GM21576 (cell line): ENCODE measurements at regions not wholly inside any gene's neighbourhood (a gene's known extent, or its start where the extent isn't known, plus 50 kb on each side); places are given as distances from the start of the nearest gene placed in this dataset.
"Not testable (repeated sequence)": the region's sequence is repeated elsewhere in the genome, so short reads cannot be mapped to it uniquely, and the experiment has no call there.

Experiments
- ATAC-seq: cut with Tn5 transposase; IDR thresholded peaks from one replicate; pipeline ENCODE4 v1.9.1; 2021; ENCODE audit warnings: mild to moderate bottlenecking, moderate library complexity; ENCODE audit not compliant: unreplicated experiment

DNA sequence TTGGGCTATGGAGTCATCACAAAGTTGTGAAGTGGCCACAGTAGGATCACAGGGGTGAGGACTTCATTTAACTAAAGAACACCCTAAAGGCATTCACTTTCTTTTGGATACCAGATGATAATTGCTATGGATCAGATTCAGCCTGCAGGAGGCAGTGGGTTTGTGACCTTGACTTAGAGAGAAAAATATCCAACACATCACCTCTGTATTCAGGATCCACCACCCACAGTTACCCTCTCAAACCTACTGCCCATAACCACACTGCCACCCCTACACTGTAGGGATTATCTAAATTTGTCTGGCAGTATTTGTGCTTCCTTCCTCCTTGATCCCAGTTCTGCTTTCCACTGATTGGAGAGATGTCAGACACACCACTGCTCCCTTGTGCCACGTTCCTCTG is 269.4 kb downstream of the MYCN start:
- no peak for ATAC-seq

- ATAC-seq = no peak
Measured at GRCh38 chr2:16208921-16209320, 268.6 kb downstream of the MYCN start.

- no peak for ATAC-seq
Measured at GRCh38 chr2:16208241-16208797, 268.0 kb downstream of the MYCN start.

- no peak for ATAC-seq
Measured at GRCh38 chr2:16207611-16208010, 267.3 kb downstream of the MYCN start.

DNA sequence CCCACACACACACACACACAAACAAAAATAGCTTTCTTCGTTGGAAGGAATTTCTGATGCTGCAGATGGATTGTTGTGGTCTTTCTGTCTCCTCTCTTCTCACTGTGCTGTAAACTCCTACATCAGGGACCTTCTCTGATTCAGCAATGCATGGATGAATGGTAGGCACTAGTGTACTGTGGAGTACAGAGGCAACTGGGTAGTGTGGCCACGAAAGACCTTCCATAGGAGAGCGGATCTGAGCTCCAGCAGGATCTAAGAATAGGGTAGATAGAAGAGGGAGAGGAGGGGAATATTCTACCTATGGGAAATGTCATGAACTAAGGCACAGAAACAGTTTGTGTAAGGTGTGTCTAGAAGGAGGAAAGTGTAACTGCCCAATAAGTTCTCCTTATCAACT is 266.8 kb downstream of the MYCN start:
- no peak for ATAC-seq

- ATAC-seq = no peak
Measured at GRCh38 chr2:16206191-16206944, 266.0 kb downstream of the MYCN start.

- ATAC-seq = no peak
Measured at GRCh38 chr2:16205631-16206030, 265.3 kb downstream of the MYCN start.

DNA sequence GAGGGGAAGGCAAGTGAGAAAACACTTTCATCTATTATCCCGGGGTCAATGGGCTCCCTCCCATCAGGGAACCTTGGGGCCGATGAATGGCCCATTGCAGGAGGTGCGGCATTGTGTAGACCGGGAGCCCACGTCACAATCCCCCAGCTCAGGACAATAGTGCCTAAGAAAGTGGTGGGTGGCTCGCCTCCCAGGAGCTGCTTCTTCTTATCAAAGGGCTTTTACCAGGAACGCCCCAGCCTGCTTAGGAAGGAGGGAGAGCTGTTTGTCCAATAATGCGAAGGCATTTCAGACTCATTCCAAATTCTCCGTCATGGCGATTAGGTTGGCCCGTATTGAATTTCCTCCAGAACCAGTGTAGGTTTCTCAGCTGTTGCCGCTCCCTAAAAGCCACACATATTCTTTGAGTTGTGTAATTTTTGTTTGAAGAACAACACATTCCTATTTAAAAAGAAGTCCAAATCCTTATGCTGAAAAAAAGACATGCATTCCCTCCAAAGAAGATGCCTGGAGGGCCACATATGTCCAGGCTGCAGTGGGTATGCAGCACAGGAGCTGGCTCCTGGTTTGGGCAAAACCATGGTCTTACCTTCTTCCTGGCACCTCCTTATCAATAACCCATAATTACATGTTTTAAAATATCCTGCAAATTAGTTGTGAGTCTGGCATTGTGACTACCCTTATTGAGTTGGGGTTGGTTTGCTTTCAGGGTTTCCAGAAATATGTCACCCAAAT is 264.7 kb downstream of the MYCN start:
- ATAC-seq = no peak

DNA sequence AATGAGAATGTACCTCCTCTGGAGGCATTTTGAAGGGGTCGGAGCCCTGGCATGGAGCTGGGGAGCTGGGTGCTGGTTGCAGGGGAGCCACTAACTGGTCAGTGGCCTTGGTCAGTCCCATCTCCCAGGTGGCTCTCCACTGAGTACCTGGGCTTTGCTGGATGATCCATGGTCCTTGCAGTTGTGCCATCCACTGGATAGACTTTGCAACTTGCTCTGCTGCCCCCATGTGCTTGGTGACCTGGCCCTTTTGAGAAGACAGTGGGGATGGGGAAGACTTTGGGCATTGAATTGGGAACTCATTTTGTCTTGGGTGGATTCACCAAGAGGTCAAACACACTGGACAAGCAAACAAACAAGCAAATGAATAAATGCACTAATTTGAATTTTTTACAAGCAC is 263.9 kb downstream of the MYCN start:
- no peak for ATAC-seq

DNA sequence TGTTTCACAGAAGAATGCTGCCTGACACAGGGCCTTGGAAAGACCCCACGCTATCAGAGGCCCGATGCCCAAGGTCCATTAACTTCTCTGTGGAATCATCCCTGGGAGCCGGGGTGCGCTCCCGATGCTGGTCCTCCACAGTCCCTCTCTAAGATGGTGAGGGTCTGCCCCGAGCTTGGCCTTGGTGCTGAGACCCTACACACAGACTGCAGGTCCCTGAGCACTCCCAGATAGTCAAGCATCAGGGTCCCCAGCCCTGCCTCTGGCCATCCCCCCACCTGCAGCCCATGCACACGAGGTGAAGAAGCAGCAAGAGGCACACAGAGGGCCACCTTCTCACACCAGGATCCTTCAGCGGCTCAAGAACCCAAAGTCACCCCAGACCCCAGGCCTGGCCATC is 263.3 kb downstream of the MYCN start:
- ATAC-seq = no peak

GRCh38 chr2:16203069-16203468 is 262.7 kb downstream of the MYCN start:
- no peak for ATAC-seq

DNA sequence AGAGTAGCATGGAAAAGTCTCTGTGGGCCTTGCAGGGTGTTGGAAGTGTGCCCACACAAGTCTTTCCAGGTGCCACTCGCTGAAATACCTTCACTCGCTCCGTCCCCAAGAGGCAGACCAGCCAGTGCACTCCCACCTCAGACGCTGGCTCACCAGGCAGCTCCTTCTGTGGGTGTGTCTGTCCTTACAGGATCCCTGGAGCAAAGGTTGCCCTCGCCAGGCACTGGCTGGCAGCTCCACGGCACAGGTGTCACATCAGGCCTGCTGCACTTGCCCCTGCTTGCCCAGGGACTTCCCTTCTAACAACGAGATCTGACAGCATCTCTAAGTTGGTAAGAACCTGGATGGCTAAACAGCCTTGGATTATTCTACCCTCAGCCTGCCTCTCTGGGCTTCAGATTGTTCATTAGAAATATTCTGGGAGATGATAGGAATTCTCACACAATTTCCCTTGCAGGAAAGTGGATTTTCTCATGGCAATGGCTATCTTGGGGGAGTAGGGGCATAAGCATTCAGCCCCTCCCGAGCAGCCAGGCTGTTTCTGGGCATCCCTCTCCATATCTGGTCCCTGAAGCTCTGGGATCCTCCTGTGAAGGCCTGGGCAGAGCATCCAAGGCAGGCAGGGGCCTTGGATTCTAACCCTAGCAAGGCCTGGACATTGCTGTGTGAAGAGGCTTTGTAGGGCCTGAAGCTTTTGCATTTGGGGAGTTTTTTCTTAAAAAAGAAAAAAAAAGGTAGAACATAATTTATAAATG is 262.1 kb downstream of the MYCN start:
- ATAC-seq = no peak

- ATAC-seq = no peak
Measured at GRCh38 chr2:16201848-16202247, 261.5 kb downstream of the MYCN start.

DNA sequence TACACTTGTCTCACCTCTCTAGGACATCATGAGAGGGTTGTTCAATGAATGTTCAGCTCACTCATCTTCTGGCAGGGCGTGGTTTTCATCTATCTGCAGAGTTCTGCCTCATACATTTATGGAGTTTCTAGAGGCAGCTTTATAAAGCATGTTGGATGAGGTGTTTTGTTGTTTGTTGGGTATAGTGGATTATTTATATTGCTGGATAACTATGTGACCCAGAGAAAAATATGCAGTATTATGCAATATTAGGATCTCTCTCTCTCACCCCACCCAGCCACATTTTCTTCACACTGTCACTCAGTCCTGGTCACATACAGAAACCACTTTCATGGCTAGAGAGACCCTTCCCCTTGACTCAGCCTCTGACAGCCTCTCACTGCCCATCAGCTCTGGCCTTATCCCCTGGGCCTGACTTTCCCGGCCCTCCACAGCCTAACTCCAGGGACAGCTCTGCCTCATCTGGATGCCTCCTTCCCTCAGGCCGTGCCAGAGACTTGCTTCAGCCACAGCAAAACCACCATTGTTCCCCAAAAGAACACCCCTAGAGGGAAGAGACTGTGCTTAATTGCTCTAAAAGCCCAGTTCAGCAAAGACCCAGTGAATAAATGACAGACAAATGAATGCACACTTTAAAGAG is 260.3 kb downstream of the MYCN start:
- no peak for ATAC-seq

- ATAC-seq = no peak
Measured at GRCh38 chr2:16199882-16200553, 259.7 kb downstream of the MYCN start.

GRCh38 chr2:16199241-16199640 is 258.9 kb downstream of the MYCN start:
- not testable (repeated sequence) for ATAC-seq

DNA sequence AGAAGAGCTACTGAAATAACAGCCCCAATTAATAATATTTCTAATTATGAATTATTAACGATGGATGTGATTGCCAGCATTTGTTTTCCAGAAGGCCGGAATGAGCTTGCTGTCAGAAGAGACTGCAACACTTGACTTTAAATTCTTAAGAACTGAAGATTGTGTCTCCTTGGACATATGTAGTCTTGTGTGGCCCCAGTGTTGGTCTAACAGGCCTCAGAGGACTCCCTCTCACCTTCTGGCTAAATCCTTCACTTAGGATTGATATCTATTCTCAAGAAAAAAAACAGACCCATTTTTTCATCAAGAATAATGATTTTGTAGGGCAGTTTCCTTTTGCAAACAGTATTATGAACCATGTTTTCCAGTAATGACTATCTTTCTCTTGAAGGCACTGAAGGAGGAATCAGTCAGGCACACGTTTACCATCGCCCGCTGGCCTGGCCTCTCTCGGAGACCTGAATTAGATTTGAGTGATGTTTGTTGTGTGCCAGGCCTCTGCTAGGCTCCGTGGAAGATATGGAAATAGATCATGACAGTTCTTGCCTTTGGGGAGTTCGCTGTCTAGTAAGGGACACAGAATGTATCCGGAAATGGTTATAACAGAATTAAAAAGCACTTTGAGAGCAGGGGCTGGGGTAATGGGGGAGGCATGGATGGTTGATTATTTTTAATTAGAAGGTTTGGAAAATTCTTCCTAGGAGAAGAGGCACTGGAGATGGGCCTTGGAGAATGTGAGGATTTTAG is 258.0 kb downstream of the MYCN start:
- no peak for ATAC-seq

DNA sequence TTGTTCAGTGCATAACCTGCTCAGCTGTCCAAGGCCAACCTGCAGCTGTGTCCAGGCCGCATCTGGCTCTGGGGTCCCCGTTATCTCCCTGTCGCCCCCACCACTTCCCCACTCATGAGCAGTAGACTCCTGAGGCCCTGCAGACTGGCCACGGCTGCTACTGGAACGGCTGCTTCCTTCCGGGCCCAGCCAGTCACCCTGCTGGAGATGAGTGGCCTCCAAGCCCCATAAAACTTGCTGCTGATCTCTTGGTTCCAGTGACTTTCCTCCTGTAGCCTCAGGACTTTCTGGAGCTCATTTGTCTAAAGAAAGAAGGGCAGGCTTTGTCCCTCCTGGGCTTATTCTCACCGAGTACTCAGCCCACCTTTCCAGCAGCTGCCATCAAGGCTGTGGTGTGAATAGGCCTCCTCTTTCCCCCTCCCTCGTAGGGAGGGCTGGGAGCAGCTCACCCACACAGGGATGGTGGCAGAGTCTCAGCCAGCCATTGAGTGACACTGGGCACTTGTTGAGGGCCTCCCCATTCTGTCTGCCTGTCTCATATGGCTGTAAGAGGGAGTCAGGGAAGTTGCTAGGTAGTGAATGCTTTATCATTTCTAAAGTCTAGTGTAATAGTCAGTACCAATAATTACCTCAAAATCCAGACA is 257.3 kb downstream of the MYCN start:
- no peak for ATAC-seq
